ENCODE measurements at regions not wholly inside any gene's neighbourhood (a gene's known extent, or its start where the extent isn't known, plus 50 kb on each side); places are given as distances from the start of the nearest gene placed in this dataset.

GRCh38 chr17:70655176-70655958 is 486.0 kb downstream of the KCNJ2 start:
- TF ChIP-seq, protein P1, sequence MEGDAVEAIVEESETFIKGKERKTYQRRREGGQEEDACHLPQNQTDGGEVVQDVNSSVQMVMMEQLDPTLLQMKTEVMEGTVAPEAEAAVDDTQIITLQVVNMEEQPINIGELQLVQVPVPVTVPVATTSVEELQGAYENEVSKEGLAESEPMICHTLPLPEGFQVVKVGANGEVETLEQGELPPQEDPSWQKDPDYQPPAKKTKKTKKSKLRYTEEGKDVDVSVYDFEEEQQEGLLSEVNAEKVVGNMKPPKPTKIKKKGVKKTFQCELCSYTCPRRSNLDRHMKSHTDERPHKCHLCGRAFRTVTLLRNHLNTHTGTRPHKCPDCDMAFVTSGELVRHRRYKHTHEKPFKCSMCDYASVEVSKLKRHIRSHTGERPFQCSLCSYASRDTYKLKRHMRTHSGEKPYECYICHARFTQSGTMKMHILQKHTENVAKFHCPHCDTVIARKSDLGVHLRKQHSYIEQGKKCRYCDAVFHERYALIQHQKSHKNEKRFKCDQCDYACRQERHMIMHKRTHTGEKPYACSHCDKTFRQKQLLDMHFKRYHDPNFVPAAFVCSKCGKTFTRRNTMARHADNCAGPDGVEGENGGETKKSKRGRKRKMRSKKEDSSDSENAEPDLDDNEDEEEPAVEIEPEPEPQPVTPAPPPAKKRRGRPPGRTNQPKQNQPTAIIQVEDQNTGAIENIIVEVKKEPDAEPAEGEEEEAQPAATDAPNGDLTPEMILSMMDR (IDR thresholded peaks at IDR 0.05): no peak
- TF ChIP-seq EZH2 (IDR thresholded peaks at IDR 0.05; ENCODE audit: borderline replicate concordance, insufficient read depth, low read depth, low read length, poor library complexity, severe bottlenecking): no peak

Data from B cell (primary cell).